ENCODE measurements at regions not wholly inside any gene's neighbourhood (a gene's known extent, or its start where the extent isn't known, plus 50 kb on each side); places are given as distances from the start of the nearest gene placed in this dataset.

DNA sequence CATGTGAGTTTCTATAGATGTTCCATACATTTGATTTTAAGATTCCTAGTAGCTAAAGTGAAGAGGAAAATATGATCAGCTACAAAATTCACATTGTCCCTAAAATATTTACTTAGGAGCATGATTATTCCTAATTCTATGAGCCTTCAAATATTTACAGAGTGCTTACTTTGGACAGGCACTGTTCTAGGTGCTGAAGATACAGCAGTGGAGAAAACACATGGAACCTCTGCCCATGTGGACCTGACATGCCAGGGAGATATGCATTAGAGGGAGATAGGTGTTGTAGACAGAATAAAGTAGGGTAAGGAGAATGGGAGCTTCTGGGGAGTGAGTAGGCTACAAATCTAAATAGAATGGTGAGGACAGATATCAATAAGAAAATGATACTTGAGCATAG, 62.6 kb upstream of the TACR1 start:
- H3K9me3 ChIP-seq (ENCODE audit: low read length): peaks cover 7% of the 10 kb centered on the region; the same call in 1 of the 2 replicates
- no peak overlapping the region for H3K9ac ChIP-seq (ENCODE audit: low read length)
- H3K79me2 ChIP-seq (ENCODE audit: low read length): no peaks in the 10 kb centered on the region
- H3K9me2 ChIP-seq (replicated peaks; ENCODE audit: insufficient read depth, low read length): no peaks in the 10 kb centered on the region
- no peak overlapping the region for H3K27ac ChIP-seq (ENCODE audit: low read length)
- H3K36me3 ChIP-seq (ENCODE audit: insufficient read depth, low read length): no peaks in the 10 kb centered on the region
- H4K20me1 ChIP-seq (ENCODE audit: insufficient read depth, low read depth, low read length): no peaks in the 10 kb centered on the region
- DNase-seq: no peak
- no peak overlapping the region for H2AFZ ChIP-seq (ENCODE audit: low read length)
- H3K4me1 ChIP-seq (ENCODE audit: low read length): peaks cover under 1% of the 10 kb centered on the region; the same call in 1 of the 2 replicates
- no peak overlapping the region for H3K4me3 ChIP-seq (ENCODE audit: low read length)
- no peak overlapping the region for H3K4me2 ChIP-seq (ENCODE audit: low read depth, low read length, poor library complexity, severe bottlenecking)
- no peaks in the 10 kb centered on the region for H3K27me3 ChIP-seq (ENCODE audit: low read length)

DNA sequence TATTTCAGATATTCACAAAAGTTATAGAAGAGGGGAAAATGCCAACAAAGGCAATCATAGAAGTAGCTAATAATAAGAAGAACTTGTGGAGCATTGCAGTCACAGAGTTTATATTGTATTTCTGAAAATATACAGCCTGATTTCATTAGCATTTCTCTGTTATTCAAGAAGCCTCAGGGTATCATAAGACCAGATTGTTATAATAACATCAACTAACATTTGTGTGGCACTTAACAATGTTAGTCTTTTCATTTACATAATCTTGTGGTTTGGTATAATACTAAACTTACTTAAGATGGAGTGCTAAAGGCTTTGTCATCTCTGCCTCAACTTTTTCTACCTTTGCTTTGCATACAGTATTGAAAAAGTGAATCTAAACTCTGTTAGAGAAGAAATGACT, 61.6 kb upstream of the TACR1 start:
- Histone ChIP-seq H3K79me2 (ENCODE audit: low read length) (no peaks in the 10 kb centered on the region), H3K9me3 (ENCODE audit: low read length) (peaks cover 7% of the 10 kb centered on the region; the same call in 1 of the 2 replicates), H3K9me2 (replicated peaks; ENCODE audit: insufficient read depth, low read length) (no peaks in the 10 kb centered on the region), H4K20me1 (ENCODE audit: insufficient read depth, low read depth, low read length) (no peaks in the 10 kb centered on the region), H2AFZ (ENCODE audit: low read length) (no peak overlapping the region), H3K9ac (ENCODE audit: low read length) (no peak overlapping the region), H3K4me1 (ENCODE audit: low read length) (peaks cover 7% of the 10 kb centered on the region), H3K4me3 (ENCODE audit: low read length) (no peak overlapping the region), H3K27ac (ENCODE audit: low read length) (no peak overlapping the region), H3K4me2 (ENCODE audit: low read depth, low read length, poor library complexity, severe bottlenecking) (no peak overlapping the region), H3K27me3 (ENCODE audit: low read length) (no peaks in the 10 kb centered on the region), H3K36me3 (ENCODE audit: insufficient read depth, low read length) (no peaks in the 10 kb centered on the region)
- DNase-seq: no peak

DNA sequence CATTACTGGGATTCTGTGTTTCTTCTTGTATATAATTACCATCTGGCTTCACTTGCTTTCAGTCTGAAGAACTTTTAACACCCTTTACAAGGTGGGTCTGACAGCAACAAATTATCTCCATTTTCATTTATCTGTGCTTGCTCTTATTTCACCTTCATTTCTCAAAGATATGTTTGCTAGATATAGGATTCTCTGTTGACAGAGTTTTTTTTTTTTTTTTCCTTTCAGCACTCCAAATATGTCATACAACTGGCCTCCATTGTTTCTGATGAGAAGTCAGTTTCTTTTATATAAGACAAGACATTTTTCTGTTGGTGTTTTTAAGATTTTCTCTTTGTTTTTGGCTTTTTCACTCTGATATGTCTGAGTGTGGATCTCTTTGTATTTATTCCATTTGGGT, 59.3 kb upstream of the TACR1 start:
- Histone ChIP-seq H3K9ac (ENCODE audit: low read length) (no peak overlapping the region), H3K27me3 (ENCODE audit: low read length) (no peaks in the 10 kb centered on the region), H3K4me2 (ENCODE audit: low read depth, low read length, poor library complexity, severe bottlenecking) (no peak overlapping the region), H4K20me1 (ENCODE audit: insufficient read depth, low read depth, low read length) (no peaks in the 10 kb centered on the region), H3K36me3 (ENCODE audit: insufficient read depth, low read length) (no peaks in the 10 kb centered on the region), H3K4me3 (ENCODE audit: low read length) (no peak overlapping the region), H3K9me2 (replicated peaks; ENCODE audit: insufficient read depth, low read length) (no peaks in the 10 kb centered on the region), H3K79me2 (ENCODE audit: low read length) (no peaks in the 10 kb centered on the region), H3K4me1 (ENCODE audit: low read length) (peaks cover 7% of the 10 kb centered on the region), H3K27ac (ENCODE audit: low read length) (no peak overlapping the region), H3K9me3 (ENCODE audit: low read length) (peaks cover 7% of the 10 kb centered on the region; the same call in 1 of the 2 replicates), H2AFZ (ENCODE audit: low read length) (no peak overlapping the region)
- DNase-seq: no peak

DNA sequence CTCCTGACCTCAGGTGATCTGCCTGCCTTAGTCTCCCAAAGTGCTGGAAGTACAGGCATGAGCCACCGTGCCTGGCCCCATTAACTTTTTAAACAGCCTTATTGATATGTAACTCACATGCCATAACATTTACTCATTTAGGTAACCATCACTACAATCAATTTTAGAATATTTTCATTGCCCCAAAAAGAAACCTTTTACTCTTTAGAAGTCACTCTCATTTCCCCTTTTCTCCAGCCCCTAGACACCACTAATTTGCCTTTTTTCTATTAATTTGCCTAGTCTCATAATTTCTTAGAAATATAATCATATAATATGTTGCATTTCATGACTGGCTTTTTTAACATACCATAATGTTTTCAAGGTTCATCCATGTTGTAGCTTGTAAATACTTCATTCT, 57.2 kb upstream of the TACR1 start:
- Histone ChIP-seq H3K4me1 (ENCODE audit: low read length) (peaks cover 7% of the 10 kb centered on the region), H3K4me2 (ENCODE audit: low read depth, low read length, poor library complexity, severe bottlenecking) (no peak overlapping the region), H3K79me2 (ENCODE audit: low read length) (no peaks in the 10 kb centered on the region), H3K27ac (ENCODE audit: low read length) (no peak overlapping the region), H4K20me1 (ENCODE audit: insufficient read depth, low read depth, low read length) (0 out of 2 replicates have a peak, but pooled peaks cover 7% of the 10 kb centered on the region), H3K36me3 (ENCODE audit: insufficient read depth, low read length) (no peaks in the 10 kb centered on the region), H3K4me3 (ENCODE audit: low read length) (no peak overlapping the region), H3K9me2 (replicated peaks; ENCODE audit: insufficient read depth, low read length) (no peaks in the 10 kb centered on the region), H3K9ac (ENCODE audit: low read length) (no peak overlapping the region), H3K9me3 (ENCODE audit: low read length) (peaks cover 7% of the 10 kb centered on the region; the same call in 1 of the 2 replicates), H2AFZ (ENCODE audit: low read length) (no peak overlapping the region), H3K27me3 (ENCODE audit: low read length) (no peaks in the 10 kb centered on the region)
- DNase-seq: peak; percentile 67

DNA sequence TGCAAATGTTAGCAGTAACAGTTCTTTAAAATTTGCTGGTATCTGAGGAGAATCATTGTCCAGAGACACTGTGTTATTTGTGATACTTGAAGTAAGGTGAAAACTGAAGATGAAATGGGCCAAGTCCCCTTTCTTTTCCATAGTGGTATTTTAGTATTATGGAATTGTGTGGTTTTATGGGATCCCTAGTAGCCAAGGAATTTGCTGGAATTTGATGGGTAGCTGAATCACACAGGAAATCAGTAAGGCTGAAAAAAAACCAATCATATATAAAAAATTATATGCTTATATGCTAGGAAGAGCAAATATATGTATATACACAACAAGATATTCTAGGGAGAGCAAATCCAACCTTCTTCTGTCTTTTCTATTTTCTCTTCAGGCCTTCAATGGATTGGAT, 54.2 kb upstream of the TACR1 start:
- H3K4me3 ChIP-seq (ENCODE audit: low read length): no peak overlapping the region
- no peaks in the 10 kb centered on the region for H3K79me2 ChIP-seq (ENCODE audit: low read length)
- H3K9me2 ChIP-seq (replicated peaks; ENCODE audit: insufficient read depth, low read length): no peaks in the 10 kb centered on the region
- peaks cover 7% of the 10 kb centered on the region for H3K4me1 ChIP-seq (ENCODE audit: low read length)
- no peak overlapping the region for H3K27ac ChIP-seq (ENCODE audit: low read length)
- 0 out of 2 replicates have a peak, but pooled peaks cover 7% of the 10 kb centered on the region for H4K20me1 ChIP-seq (ENCODE audit: insufficient read depth, low read depth, low read length)
- no peak for DNase-seq
- H3K36me3 ChIP-seq (ENCODE audit: insufficient read depth, low read length): no peaks in the 10 kb centered on the region
- H3K4me2 ChIP-seq (ENCODE audit: low read depth, low read length, poor library complexity, severe bottlenecking): no peak overlapping the region
- H3K9ac ChIP-seq (ENCODE audit: low read length): no peak overlapping the region
- H3K27me3 ChIP-seq (ENCODE audit: low read length): peaks cover 8% of the 10 kb centered on the region; the same call in 1 of the 2 replicates
- H3K9me3 ChIP-seq (ENCODE audit: low read length): peaks cover 7% of the 10 kb centered on the region; the same call in 1 of the 2 replicates
- no peak overlapping the region for H2AFZ ChIP-seq (ENCODE audit: low read length)

DNA sequence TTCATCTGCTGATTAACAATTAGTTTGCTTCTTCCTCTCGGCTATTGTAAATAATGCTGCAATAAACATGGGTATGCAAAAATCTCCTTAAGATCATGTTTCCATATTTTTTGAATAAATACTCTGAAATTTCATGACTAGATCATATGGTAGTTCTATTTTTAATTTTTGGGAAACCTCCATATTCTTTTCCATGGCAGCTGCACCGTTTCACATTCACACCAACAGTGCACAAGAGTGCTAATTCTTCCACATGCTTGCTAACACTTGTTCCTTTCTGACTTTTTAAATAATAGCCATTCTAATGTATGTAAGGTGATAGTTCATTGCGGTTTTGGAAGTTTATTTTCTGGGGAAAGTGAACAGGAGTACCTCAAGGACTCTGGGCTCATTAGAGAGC, 52.6 kb upstream of the TACR1 start:
- H3K4me2 ChIP-seq (ENCODE audit: low read depth, low read length, poor library complexity, severe bottlenecking): no peak overlapping the region
- no peak overlapping the region for H3K27ac ChIP-seq (ENCODE audit: low read length)
- H3K27me3 ChIP-seq (ENCODE audit: low read length): peaks cover 8% of the 10 kb centered on the region; the same call in 1 of the 2 replicates
- H3K9me2 ChIP-seq (replicated peaks; ENCODE audit: insufficient read depth, low read length): no peaks in the 10 kb centered on the region
- H3K79me2 ChIP-seq (ENCODE audit: low read length): no peaks in the 10 kb centered on the region
- H3K4me3 ChIP-seq (ENCODE audit: low read length): no peak overlapping the region
- H2AFZ ChIP-seq (ENCODE audit: low read length): no peak overlapping the region
- no peaks in the 10 kb centered on the region for H3K9me3 ChIP-seq (ENCODE audit: low read length)
- peaks cover 6% of the 10 kb centered on the region for H3K4me1 ChIP-seq (ENCODE audit: low read length)
- H3K9ac ChIP-seq (ENCODE audit: low read length): no peak overlapping the region
- 0 out of 2 replicates have a peak, but pooled peaks cover 7% of the 10 kb centered on the region for H4K20me1 ChIP-seq (ENCODE audit: insufficient read depth, low read depth, low read length)
- H3K36me3 ChIP-seq (ENCODE audit: insufficient read depth, low read length): no peaks in the 10 kb centered on the region
- DNase-seq: no peak

Measured in Karpas-422 (cell line).